HEK293T (cell line): ENCODE measurements at regions not wholly inside any gene's neighbourhood (a gene's known extent, or its start where the extent isn't known, plus 50 kb on each side); places are given as distances from the start of the nearest gene placed in this dataset.
A peak's percentile ranks its signal among the peaks of the same experiment; 100 is the strongest.
"Not testable (repeated sequence)": the region's sequence is repeated elsewhere in the genome, so short reads cannot be mapped to it uniquely, and the experiment has no call there.

Source experiments
- CTCF ChIA-PET: fragments of 350-600 bp; formaldehyde crosslinking; extraction: SDS; loops from one replicate; lab custom pipeline; 2021; ENCODE audit warnings: antibody characterized with exemption, inconsistent platforms; lab: Yijun Ruan, JAX
- POLR2A ChIA-PET: fragments of 350-600 bp; formaldehyde crosslinking; extraction: SDS; loops from one replicate; lab custom pipeline; 2020; ENCODE audit warnings: antibody characterized with exemption, inconsistent platforms; lab: Yijun Ruan, JAX
- DNase-seq: peaks from one replicate; pipeline ENCODE4 v3.0.0; 2012; ENCODE audit warnings: mixed read lengths; ENCODE audit errors: extremely low spot score
- ARNT ChIP-seq: fragments of 450-650 bp; IDR thresholded peaks from 2 replicates; pipeline ENCODE4 v1.6.1; 2017; ENCODE audit warnings: mild to moderate bottlenecking
- BHLHE40 ChIP-seq: fragments of 450-650 bp; IDR thresholded peaks from 2 replicates; pipeline ENCODE4 v1.6.1; 2016; ENCODE audit warnings: mild to moderate bottlenecking, moderate library complexity, borderline replicate concordance
- CTBP1 ChIP-seq: fragments of 450-650 bp; IDR thresholded peaks from 2 replicates; pipeline ENCODE4 v1.6.1; 2016; ENCODE audit warnings: borderline replicate concordance
- ELF4 ChIP-seq: fragments of 450-650 bp; IDR thresholded peaks from 2 replicates; pipeline ENCODE4 v1.6.1; 2017; ENCODE audit warnings: antibody characterized with exemption
- FOXA1 ChIP-seq: fragments of 450-650 bp; IDR thresholded peaks from 2 replicates; pipeline ENCODE4 v1.6.1; 2016; ENCODE audit warnings: mild to moderate bottlenecking
- FOXK2 ChIP-seq: fragments of 450-650 bp; IDR thresholded peaks from 2 replicates; pipeline ENCODE4 v1.6.1; 2016; ENCODE audit warnings: mild to moderate bottlenecking
- FOXM1 ChIP-seq: fragments of 450-650 bp; IDR thresholded peaks from 2 replicates; pipeline ENCODE4 v1.6.1; 2017; ENCODE audit warnings: mild to moderate bottlenecking, borderline replicate concordance
- HDGF ChIP-seq: fragments of 450-650 bp; IDR thresholded peaks from 2 replicates; pipeline ENCODE4 v1.6.1; 2017; ENCODE audit warnings: antibody characterized with exemption, borderline replicate concordance
- L3MBTL2 ChIP-seq: fragments of 450-650 bp; conservative IDR thresholded peaks from 2 replicates; pipeline ENCODE4 v1.6.1; 2016; ENCODE audit warnings: mild to moderate bottlenecking
- LEF1 ChIP-seq: fragments of 450-650 bp; IDR thresholded peaks from 2 replicates; pipeline ENCODE4 v1.6.1; 2017; ENCODE audit warnings: mild to moderate bottlenecking, borderline replicate concordance
- NFRKB ChIP-seq: fragments of 450-650 bp; IDR thresholded peaks from 2 replicates; pipeline ENCODE4 v1.6.1; 2016; ENCODE audit warnings: mild to moderate bottlenecking, moderate library complexity
- SP1 ChIP-seq: fragments of 450-650 bp; IDR thresholded peaks from 2 replicates; pipeline ENCODE4 v1.6.1; 2017
- SUZ12 ChIP-seq: fragments of 450-650 bp; IDR thresholded peaks from 2 replicates; pipeline ENCODE4 v1.6.1; 2016; ENCODE audit warnings: mild to moderate bottlenecking
- TARDBP ChIP-seq: fragments of 450-650 bp; IDR thresholded peaks from 2 replicates; pipeline ENCODE4 v1.6.1; 2016
- ZNF384 ChIP-seq: fragments of 450-650 bp; IDR thresholded peaks from 2 replicates; pipeline ENCODE4 v1.6.1; 2016
- TF ChIP-seq, protein P1 (sequence below): fragments of 450-650 bp; IDR thresholded peaks from 2 replicates; pipeline ENCODE4 v1.6.1; 2016

DNA sequence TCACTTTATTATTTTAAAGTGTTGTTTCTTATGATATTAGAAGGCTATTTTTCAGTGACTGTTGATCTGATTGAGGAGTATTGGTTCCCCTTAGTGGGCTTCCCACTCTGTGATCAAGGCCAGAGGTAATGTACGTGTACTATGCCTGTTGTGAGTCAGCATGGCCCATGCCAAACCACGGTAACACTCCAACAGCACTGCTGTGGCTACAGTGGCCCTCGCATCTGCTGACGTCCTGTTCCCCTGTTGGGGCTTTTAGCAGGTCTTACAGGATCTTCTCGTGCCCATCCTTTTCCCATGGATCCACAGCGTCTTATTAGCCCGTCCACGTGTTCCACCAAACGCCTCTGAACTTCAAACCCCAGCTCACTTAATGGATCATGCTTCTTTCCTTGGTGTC is 964.6 kb upstream of the CELF2 start:
- CTCF ChIA-PET = no interaction called here
- DNase-seq = no peak
- POLR2A ChIA-PET = no interaction called here
- TF ChIP-seq FOXA1 (no peak), HDGF (no peak), NFRKB (no peak), ARNT (no peak), FOXK2 (no peak), SP1 (no peak), L3MBTL2 (no peak), ZNF384 (no peak), BHLHE40 (no peak), LEF1 (no peak)
- TF ChIP-seq, protein P1, sequence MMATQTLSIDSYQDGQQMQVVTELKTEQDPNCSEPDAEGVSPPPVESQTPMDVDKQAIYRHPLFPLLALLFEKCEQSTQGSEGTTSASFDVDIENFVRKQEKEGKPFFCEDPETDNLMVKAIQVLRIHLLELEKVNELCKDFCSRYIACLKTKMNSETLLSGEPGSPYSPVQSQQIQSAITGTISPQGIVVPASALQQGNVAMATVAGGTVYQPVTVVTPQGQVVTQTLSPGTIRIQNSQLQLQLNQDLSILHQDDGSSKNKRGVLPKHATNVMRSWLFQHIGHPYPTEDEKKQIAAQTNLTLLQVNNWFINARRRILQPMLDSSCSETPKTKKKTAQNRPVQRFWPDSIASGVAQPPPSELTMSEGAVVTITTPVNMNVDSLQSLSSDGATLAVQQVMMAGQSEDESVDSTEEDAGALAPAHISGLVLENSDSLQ = no peak

DNA sequence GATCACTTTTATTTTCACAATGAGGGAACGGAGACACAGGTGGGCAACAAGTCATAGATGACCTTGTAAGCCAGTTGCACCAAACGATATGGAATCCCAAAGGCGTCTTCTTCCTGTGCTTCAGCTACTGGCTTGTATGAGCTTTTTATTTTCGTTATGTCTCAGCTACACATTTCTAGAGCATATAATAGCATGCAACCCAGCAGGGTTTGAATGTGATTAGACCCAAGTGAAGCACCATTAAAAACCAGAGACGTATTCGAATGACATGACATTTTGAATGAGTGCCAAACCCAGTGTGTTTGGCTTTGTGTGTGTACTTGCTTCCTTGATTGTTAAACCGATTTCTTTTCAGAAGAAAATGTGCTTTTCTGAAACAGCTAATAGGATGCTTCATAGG is 963.2 kb upstream of the CELF2 start:
- ChIA-PET POLR2A (no interaction called here), CTCF (no interaction called here)

DNA sequence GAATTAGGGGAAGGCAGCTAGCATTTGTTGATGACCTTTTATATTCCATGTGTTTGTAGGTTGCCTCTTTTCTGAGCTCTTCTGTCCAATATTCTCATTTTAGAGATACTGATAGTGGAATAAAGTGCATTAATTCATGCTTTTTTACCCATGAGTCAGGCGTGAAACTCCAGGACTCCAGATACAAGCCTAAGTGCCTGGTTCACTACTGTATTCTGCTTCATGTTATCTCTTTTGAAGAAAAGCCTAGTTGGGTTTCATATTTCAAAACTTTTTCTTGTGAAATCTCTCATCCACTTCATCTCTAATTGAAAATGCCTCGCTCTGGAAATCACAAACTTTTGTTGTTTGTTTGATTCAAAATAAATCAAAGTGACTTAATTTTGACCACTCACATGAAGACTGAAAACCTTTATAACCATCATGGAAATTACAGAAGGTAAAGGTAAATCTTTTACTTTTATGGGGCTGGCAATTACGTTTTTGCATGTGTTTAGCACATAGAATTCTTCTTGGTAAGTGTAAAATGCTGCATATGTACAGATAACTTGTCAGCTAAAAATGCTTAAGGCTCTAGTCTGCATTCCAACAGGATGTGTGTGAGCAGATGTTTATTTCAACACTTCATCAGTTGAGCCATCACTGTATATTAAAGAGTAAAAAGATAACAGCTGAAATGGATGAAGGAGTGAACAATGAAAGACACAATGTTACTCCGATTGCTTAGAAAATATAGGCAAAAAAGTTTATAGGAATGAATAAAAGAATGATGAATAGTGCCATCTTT is 961.8 kb upstream of the CELF2 start:
- ChIA-PET POLR2A (no interaction called here), CTCF (no interaction called here)
- TF ChIP-seq SUZ12 (no peak), FOXK2 (no peak), ELF4 (no peak), TARDBP (no peak), NFRKB (no peak), FOXM1 (no peak), HDGF (no peak)
- TF ChIP-seq, protein P1 = no peak
- DNase-seq = no peak

More for the DNA sequence above, 963.2 kb upstream of the CELF2 start:
- DNase-seq = no peak
- TF ChIP-seq FOXM1 (no peak), TARDBP (no peak), FOXK2 (no peak), LEF1 (no peak), ELF4 (no peak), CTBP1 (no peak)

DNA sequence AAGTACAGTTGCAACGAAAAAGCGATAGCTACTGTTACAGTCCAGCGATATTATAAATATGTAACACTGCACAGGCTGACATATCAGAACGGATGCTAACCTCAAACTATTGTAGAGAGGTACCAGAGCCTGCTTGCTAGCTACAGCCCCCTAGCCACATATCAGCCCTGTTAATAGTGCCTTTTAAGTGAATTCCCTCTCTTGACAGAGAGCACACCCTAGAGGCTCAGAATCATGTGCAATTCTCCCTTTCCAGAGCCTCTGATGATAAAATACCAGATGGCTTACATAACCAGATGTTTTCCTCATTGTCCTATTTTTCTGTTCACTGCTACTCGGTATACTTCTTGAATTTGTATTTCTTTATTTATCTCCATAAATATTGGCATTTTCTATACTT is 960.7 kb upstream of the CELF2 start:
- ChIA-PET POLR2A (no interaction called here), CTCF (interaction anchor here (0.6 kb wide), 1 partner anchor 401 kb away, joined by 3 read pairs; no protein-coding TSS in a partner anchor)
- DNase-seq = peak; percentile 9
- no peak for TF ChIP-seq L3MBTL2
- TF ChIP-seq HDGF = no peak
- no peak for TF ChIP-seq ELF4
- TF ChIP-seq LEF1 = no peak
- TF ChIP-seq, protein P1 = no peak
- no peak for TF ChIP-seq FOXK2
- TF ChIP-seq SUZ12 = no peak
- no peak for TF ChIP-seq TARDBP
- TF ChIP-seq ZNF384 = no peak
- no peak for TF ChIP-seq CTBP1
- TF ChIP-seq NFRKB = no peak
- TF ChIP-seq ARNT = no peak
- no peak for TF ChIP-seq FOXM1
- no peak for TF ChIP-seq SP1
- no peak for TF ChIP-seq FOXA1

DNA sequence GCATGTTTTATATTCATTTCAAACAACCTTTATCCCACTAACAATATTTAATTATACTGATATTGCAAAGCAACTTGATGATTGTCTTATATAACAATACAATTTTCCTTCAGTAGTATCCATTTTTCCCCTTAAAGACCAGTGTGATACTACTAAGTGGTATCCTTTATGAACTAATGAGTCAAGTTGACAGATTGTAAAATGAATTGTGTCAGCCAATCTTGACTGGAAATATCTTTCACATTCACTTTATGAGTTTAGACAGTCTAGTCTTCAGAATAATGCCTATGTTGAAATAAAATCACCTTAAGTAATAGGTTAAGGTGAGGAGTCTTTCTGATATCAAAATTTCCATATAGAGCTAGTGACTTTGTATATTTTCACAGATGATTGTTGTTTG is 950.0 kb upstream of the CELF2 start:
- DNase-seq = no peak
- ChIA-PET POLR2A (no interaction called here), CTCF (no interaction called here)
- TF ChIP-seq SUZ12 (no peak), CTBP1 (no peak), TARDBP (no peak), ARNT (no peak), ZNF384 (no peak), NFRKB (no peak), BHLHE40 (no peak), HDGF (no peak), FOXA1 (no peak), FOXK2 (no peak)
- TF ChIP-seq, protein P1 = no peak

DNA sequence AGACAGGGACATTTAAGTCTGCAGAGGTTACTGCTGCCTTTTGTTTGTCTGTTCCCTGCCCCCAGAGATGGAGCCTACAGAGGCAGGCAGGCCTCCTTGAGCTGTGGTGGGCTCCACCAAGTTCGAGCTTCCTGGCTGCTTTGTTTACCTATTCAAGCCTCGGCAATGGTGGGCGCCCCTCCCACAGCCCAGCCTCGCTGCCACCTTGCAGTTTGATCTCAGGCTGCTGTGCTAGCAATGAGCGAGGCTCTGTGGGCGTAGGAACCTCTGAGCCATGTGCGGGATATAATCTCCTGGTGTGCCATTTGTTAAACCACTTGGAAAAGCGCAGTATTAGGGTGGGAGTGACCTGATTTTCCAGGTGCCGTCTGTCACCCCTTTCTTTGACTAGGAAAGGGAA is 942.8 kb upstream of the CELF2 start:
- CTCF ChIA-PET, DNase-seq, POLR2A ChIA-PET: not testable (repeated sequence)
